ENCODE measurements at regions not wholly inside any gene's neighbourhood (a gene's known extent, or its start where the extent isn't known, plus 50 kb on each side); places are given as distances from the start of the nearest gene placed in this dataset.

DNA sequence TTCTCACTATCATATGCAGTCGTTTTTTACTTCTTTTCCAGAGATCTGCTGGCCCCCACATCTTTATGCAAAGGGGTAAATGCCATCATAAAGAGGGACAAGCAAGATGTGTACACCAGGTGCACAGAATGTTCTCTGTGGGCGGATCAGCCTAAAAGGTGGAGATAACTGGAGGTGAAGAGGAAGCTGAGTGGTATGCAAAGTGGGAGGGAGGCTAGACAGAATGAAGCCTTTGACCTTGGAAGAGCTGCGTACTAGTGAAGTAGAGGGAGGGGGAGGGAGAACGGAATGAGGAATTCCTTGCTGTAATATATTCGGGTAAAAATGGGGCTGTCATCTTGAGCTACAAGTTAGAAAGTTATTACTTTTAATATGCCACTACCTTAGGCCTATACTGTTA is 287.5 kb upstream of the VRK2 start:
- no peak for DNase-seq

DNA sequence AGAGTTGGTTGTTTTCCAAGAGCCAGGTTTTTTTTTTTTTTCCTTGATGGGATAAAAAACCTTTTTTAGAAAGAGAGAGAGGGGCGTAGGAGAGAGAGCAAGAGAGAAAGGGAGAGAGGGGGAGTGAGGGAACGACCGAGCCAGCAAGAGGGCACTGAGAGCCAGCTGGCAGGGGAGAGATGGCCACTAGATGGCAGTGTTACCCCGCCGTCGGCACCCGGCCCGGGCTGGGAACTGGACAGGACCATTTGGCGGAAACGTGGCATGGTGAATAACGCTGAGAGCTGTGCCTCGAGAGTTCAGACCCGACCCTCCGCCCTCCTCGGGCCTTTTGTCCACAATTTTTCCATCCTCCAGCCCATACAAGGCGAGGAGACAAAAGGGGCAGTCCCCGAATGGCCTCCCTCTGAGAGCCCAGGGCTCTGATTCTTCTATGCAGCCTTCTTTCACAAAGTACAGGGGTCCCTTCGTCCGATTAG is 286.7 kb upstream of the VRK2 start:
- peak; percentile 88 for DNase-seq

DNA sequence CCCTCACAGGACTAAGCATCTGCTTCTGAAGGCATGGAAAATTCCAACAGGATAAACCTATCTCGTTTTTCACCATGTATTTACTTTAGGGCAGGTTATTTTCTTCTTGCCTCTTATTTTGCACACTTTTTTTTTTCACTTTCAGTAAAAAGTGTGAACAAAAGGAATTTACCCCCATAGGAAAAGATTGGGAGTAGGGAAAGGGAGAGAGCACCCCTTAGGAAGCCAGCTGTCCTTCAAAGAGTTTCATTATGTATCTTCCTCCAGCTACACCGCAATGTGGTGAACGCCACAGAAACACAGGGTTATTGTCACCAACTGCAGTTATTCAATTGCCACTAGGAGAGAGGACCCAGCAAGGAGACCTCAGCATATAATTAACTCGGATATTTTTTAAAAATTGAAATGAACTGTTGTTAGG is 286.2 kb upstream of the VRK2 start:
- DNase-seq, result peak; percentile 70

DNA sequence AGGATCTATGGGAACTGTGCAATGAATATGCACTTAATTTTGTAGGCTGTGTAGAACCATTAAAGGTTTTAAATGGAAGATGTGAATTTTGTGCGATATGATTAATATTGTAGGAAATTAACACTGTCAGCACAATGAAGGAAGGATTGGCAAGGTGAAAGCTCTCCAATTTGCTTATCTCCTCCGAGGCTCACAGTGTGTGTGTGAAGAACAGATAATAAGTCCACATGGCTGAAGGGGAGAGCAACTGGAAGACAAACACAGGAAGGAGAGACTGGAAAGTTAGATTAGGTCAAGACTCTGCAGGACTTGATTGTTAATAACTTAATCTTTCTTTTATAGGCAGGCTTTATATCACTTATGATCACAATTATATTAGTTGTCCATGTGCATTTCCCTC is 269.7 kb upstream of the VRK2 start:
- DNase-seq, result no peak

DNA sequence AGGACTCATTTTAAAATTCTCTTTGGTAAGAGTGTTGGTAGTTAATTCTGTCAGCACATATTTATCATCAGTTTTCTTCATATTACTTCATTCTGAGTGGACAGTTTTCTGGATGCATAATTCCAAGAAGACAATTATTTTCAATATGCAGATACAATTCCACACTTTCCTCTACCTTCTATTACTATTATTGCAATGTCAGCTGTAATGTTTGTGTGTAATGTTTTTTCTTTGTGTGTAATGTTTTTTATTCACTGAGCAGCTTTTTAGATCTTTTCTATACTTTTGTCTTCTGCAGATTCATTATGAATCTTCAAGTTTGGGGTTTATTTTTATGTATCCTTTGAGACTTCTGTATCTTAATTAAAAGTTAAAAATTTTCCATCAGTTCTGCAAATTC is 264.0 kb upstream of the VRK2 start:
- DNase-seq, result no peak

DNA sequence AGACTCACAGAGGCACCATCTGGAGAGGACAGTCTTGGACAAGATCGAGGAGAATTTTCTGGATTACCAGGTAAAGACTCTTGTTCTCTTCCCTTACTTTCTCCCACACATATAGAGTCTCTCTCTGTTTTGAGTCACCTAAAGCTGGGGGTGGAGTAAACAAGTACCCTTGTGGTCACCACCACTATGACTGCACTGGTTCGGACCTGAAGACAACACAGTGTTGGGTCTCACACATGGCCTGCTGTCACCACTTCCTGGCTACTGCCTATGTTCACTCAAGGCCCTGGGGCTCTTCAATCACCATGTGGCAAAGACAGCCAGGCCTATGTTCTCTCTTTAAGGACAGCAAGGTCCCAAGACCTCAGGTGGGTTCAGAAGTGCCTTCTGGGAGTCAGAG is 253.3 kb upstream of the VRK2 start:
- DNase-seq, result no peak

DNA sequence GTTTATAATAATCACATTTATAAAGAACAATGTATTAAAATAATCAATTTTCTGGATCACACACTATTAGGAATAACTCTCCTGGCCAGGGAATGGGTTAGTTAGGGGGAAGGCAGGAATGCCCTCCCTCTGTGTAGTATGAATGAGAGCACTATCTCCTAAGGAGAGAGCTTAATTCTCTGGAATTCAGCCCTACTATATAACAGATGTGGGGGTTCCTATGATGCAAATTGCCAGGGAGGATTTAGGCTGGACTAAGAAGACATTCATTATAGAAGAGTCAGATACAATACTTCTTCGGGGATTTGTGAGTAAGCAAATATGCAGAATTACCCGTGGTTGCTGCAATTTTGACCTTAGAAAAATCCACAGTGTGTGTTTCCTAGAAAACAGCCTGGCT is 250.1 kb upstream of the VRK2 start:
- DNase-seq, result no peak

DNA sequence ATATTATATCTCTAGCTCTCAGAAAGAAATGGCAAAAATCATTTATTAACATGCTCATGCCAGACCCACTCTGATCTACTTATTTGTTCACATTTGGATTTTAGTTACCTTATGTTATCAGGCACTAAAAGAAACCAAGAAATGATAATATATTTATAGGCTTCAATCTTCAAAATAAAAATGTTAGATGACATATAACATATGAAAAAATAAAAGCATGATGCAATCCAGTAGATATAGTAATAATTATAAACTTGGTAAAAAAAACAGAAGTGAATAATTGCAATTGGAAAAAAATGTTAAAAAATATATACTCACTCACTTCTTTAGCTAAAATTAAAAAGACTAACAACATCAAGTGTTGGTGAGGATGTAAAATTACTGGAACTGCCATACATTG is 248.3 kb upstream of the VRK2 start:
- no peak for DNase-seq

DNA sequence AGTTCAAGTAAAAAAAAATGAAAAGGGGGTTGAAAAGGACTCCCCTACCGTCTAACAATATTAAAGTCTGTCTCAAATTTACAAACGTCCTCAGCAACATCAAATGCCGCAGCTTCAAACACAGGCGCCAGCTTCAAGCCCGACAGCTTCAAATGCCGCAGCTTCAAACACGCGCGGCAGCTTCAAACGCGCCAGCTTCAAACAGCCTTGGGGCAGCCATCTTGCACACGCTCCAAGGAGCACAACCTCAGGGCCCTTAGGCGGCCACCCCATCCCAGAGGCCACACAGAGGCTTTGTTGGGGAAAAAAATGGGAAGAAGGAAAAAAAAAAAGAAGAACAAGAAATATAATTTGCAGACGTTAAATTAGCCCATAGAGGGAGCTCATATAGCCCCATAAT is 244.4 kb upstream of the VRK2 start:
- no peak for DNase-seq

DNA sequence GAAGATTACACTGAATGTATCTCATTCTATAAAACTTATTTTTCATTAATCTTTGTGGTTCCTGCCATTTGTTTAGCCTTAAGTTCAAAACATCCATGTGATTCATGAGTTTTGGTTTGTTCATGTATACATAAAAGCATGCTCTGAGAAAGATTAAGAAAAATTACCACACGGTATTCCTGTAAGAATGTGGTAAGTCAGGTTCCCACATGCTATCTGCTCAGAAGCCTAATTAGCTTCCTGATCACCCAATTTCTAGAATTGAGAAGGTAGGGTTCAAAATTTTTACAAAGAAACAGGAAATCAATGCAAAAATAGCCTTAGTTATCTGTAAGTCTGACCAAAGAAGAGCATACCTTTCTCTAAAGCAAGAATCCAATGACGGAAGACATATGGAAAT is 241.6 kb upstream of the VRK2 start:
- DNase-seq, result no peak

DNA sequence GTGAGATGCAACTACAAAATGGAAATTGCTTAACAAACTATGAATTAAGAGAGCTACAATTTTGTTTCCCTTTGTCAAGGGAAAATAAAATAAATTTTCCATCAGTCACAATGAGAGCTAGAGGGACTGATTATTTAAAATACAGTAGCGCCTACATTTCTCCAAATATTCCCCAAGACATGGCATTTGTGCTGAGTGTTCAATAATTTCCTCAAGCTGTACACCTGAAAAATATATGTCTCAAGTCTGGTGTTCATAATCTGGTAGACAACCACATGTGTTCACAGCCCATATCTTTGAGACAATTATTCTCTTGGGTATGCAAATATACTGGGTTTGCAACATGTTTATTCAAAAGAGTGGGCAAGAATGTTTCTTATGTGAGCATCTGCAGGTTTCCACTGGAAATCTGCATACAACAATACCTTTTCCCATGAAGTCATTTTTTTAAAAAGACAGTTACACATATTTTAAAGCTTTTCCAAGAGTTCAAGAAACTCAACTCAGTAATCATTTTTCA is 240.1 kb upstream of the VRK2 start:
- no peak for DNase-seq

DNA sequence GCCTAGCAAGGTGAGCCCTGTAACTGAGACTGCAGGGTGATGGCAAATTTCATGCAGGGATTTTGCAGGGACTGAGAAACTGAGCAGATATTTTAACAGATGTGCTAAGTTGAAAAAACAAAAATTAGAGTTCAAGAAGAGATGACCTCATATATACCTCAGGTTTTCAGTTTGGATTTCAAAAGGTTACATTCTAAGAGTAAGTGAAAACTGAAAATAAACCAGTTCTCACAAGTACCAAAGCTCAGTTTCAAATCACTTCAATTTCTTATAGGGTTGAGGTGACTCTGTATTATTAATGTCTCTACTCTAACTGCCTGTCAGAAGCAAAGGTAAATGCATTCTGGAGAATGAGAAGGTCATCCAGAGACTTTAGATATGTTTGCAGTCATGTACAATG is 237.4 kb upstream of the VRK2 start:
- no peak for DNase-seq

DNA sequence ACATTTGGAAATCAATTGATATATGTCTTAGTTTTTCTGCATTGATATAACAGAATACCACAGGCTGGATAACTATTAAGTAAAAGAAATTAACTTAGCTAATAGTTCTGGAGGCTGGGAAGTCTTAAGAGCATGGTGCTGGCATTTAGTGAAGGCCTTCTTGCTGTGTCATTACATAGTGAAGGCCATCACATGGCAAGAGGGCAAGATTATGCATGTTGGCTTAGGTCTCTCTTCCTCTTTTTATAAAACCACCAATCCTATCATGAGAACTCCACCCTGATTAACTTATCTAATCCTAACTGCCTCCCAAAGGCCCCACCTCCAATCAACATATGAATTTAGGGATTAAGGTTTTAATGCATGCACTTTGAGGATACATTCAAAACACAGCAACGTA is 225.5 kb upstream of the VRK2 start:
- DNase-seq, result no peak

DNA sequence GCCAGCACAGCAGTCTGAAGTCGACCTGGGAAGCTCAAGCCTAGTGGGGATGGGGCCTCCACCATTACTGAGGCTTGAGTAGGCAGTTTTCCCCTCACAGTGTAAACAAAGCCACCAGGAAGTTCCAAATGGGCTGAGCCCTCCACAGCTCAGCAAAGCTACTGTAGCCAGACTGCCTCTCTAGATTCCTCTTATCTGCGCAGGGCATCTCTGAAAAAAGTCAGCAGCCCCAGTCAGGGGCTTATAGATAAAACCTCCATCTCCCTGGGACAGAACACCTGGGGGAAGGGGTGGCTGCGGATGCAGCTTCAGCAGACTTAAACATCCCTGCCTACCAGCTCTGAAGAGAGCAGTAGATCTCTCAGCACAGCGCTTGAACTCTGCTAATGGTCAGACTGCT is 218.4 kb upstream of the VRK2 start:
- DNase-seq, result no peak

DNA sequence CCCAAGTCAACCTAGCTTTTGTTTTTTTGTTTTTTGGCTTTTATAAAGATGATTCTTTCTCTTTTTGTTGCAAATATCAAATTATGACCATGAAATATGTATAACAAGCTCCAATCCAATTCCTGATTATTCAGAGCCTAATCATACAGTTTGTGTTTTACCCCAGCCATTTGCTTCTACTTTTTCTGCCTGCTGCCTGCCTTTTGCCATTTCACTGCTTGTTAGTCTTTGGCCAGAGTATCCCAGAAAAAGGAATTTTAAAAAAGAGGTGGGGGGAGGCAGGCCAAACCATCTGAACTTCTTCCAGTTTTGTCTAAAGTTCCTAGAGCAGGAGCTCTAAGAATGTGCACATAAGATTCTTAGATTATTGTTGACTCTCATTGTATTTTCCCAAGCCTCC is 211.9 kb upstream of the VRK2 start:
- DNase-seq, result no peak

DNA sequence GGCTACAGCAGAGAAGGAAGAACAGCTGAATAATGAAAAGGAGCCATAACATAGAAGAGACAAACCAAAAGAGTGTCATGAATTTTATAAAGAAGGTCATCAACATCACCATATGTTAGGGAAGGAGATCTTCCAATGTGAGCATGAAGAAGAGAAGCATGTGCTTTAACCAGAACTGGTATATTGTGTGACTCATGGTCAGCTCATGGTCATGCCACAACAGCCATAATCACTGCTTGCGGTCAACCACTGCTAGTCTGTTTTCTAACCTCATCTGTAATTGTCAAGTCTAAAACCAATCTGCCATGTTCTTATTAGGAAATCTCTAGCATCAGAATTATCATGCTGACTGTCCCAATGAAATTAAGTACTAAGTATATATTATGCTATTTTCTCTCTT is 204.1 kb upstream of the VRK2 start:
- DNase-seq, result no peak

DNA sequence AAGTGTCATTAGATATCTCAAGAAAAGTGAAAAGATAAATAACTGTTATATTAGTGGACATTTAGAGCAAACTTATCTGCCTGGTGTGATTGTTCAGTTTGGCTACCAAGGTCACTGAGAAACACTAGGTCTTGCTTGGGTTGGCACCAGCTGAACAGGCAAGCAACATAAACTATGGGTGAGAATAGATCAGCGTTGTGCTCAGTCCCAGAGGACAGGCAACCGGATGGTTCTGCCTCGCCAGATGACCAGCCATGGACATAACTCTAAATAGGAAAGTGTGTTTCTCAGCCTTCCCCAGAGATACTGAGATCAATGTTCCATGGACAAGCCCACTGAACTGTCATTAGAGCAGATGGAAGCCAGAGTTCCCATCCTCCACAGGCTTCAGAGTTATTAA is 203.4 kb upstream of the VRK2 start:
- DNase-seq, result no peak

DNA sequence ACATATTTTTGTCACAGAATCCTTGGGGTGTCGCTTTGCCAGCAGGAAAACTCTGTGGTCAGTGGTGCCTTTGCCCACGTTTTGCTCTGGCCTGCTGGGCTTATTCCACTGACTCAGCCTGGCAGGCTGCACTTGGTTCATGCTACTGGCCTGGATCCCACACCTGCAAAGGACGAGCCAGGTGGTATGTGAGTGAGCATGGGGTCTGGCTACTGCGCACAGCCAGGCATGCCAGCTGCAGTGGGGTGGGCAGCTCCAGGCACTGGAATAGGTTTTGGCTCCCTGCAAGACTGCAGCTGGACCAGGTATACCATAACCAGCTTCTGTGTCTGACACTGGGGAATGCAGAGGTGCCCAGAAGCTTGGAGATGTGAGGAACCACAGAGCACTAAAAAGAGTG is 197.9 kb upstream of the VRK2 start:
- DNase-seq, result no peak

DNA sequence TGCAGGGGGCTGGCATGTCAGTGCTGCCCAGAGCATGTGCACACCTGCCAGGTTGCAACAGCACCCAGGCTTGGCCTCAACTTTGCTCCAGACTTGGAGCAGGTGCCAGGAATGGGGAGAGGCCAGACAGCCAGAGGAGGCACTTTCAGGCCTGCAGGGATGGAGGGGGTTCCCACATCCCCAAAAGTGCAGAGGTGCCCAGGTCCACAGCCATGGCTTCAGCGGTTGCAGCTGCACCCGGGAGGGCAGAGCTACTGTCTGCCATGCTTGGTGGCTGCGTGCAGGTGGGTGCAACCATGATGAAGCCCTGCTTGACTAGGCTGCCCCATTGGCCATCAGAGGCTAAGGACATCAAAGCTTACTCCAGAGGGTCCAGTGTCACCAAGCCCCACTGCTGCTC is 196.8 kb upstream of the VRK2 start:
- no peak for DNase-seq

DNA sequence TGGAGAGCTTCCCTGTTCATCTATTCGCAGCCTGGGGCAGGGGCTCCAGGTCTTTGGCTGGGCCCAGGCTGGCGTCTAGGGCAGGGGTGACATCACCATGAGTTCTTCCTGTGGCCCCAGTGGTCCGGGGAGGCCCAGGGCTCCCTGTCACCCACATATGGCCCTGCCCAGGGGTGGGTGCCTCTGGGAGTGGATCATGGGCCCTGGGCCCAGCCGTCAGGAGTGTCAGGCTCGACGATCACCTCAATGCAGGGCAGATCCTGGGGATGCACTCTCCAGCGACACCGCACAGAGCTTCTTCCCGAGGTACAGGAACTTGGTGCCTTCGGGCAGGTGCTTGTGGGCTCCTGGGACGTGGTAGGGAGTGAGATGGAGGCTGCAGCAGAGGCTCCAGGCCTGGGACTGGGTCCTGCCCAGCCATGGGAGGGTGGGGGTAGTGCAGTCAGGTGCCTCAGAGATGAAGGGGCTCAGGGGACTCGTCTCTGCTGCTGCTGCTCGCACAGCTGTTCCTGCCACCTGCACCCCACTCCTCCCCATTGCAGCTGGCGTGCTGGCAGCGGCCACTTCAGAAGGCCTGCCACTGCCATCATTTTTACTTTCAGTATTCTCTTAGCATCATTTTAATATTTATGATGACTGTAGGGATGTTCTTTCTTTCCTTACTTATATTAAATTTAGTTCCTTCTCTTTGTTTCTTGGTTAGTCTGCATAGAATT is 196.0 kb upstream of the VRK2 start:
- DNase-seq, result no peak

DNA sequence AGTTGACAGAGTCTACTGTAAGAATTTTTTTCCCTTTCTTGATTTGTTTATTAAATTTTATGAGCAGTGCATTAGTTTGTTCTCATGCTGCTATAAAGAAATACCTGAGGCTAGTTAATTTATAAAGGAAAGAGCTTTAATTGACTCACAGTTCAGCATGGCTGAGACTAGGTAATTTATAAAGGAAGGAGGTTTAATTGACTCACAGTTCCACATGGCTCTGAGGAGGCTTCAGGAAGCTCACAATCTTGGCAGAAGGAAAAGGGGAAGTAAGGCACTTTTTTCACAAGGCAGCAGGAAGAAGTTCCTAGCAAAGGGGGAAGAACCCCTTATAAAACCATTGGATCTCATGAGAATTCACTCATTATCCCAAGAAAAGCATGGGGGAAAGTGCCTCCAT is 191.4 kb upstream of the VRK2 start:
- no peak for DNase-seq

DNA sequence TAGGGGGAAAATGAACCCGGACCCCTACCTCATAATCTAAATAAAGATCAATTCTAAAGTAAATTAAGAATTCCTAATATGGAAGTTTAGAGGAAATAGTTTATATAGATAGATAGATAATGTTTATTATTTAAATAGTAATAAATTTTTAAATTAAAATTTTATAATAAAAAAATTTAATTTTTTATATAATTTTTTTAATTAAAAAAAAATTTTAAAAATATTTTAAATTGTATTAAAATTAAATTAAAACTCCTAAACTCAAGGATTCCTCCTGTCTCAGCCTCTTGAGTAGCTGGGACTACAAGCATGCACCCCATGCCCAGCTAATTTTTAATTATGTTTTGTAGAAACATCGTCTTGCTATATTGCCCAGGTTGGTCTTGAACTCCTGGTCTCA is 186.9 kb upstream of the VRK2 start:
- no peak for DNase-seq

DNA sequence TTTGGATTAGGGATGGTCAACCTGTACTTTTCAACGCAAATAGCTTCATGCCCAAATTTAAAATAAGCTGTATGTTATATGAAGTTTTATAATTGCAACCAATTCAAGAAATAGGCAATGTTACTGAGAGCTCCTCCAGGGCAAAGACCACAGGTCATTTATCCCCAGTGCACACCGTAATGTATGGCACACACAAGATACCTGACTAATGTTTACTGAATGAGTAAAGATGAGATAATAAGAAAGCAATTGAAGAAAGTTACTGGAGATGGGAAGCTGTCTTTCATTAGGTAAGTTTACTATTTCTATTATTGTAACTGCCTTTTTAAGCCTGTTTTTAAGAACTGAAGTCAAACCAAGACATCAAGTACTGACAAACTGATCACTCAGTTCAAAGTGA is 184.5 kb upstream of the VRK2 start:
- DNase-seq, result no peak

DNA sequence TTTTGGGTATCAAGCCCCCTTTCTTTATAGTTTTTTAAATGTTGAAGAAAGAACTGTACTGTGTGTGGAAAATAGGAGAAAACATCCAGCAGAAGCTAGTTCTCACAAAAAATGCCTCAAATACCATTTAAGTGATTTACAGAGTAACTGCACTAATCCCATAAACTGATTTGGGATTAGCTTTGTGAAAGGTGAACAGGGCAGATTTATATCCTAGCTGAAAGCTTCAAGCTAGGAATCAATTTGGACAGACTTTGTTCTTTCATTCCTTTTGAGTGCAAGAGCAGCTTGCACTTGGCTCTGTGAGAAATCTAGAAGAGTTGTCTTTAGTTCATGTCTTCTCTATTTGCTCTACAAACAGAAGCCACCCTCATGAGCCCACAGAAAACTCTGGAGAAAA is 183.9 kb upstream of the VRK2 start:
- no peak for DNase-seq

DNA sequence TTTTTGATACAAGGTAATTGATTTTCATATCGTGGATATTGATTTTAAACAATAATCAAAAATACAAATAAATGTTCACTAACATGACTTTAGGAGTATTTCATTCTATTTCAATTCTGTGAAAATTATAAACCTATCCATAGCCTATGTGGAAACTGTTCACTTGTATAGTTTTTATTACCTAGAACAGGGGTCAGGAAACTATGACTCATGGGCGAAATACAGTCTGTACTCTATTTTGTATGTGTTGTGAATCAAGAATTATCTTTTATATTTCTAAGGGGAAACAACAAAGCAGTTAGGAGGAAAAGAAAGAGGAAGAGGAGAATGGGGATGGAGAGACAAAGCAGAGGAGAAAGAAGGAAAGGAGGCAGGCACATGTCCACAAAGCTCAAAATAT is 181.7 kb upstream of the VRK2 start:
- no peak for DNase-seq

Measured in NCI-H1694 (cell line).